ENCODE measurements at regions not wholly inside any gene's neighbourhood (a gene's known extent, or its start where the extent isn't known, plus 50 kb on each side); places are given as distances from the start of the nearest gene placed in this dataset.

DNA sequence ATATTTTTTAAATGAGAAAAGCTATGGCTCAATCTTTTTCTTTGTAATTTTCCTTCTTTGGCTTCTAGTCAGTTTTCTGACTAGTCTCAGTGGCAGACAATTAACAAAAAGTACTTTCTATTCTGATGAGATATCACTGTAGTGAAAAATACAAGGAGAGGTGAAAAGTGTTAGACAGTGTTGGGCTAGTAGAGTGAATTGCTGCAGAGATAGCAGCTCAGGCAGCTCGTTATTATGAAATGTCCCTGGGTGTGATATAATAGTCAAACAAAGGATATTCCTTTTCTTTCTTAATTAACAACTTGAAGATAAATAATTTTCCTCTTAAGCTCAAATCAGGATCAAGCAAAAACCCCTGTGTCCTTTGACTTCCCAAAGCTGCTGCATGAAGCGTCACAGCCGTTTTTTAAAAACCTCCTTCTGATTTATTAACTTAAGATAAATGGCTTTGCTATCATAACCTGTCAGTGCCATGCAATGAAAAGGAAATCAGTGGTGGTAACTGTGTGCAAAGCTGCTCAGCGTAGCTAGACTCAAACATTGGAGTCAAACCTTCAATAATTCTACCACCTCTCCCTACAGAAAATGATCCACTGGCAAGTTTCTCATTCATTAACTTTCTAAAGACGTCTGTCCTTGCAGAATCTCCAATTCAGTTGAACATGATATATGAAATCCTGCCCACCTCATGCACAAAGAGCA lies 646.6 kb upstream of the PTBP2 start:
- Histone ChIP-seq H3K4me1 (ENCODE audit: low read length) (no peaks in the 10 kb centered on the region), H3K27me3 (ENCODE audit: low read depth, low read length) (no peaks in the 10 kb centered on the region), H3K4me3 (ENCODE audit: low read length) (no peak overlapping the region), H4K20me1 (ENCODE audit: insufficient read depth, low read length) (no peaks in the 10 kb centered on the region), H2AFZ (ENCODE audit: low read depth, low read length) (no peak overlapping the region), H3K9ac (ENCODE audit: low read length) (no peak overlapping the region), H3K9me3 (ENCODE audit: insufficient read depth, low read length) (no peaks in the 10 kb centered on the region), H3K36me3 (replicated peaks; ENCODE audit: low read depth, low read length) (no peaks in the 10 kb centered on the region), H3K27ac (ENCODE audit: low read length) (no peak overlapping the region), H3K4me2 (ENCODE audit: low read length) (no peak overlapping the region), H3K79me2 (ENCODE audit: low read length) (no peaks in the 10 kb centered on the region)
- no peak for TF ChIP-seq EZH2phosphoT487 (IDR thresholded peaks at IDR 0.05; ENCODE audit: low read depth)
- TF ChIP-seq, protein P1, sequence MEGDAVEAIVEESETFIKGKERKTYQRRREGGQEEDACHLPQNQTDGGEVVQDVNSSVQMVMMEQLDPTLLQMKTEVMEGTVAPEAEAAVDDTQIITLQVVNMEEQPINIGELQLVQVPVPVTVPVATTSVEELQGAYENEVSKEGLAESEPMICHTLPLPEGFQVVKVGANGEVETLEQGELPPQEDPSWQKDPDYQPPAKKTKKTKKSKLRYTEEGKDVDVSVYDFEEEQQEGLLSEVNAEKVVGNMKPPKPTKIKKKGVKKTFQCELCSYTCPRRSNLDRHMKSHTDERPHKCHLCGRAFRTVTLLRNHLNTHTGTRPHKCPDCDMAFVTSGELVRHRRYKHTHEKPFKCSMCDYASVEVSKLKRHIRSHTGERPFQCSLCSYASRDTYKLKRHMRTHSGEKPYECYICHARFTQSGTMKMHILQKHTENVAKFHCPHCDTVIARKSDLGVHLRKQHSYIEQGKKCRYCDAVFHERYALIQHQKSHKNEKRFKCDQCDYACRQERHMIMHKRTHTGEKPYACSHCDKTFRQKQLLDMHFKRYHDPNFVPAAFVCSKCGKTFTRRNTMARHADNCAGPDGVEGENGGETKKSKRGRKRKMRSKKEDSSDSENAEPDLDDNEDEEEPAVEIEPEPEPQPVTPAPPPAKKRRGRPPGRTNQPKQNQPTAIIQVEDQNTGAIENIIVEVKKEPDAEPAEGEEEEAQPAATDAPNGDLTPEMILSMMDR (IDR thresholded peaks at IDR 0.05; ENCODE audit: low read depth, low read length) = no peak

DNA sequence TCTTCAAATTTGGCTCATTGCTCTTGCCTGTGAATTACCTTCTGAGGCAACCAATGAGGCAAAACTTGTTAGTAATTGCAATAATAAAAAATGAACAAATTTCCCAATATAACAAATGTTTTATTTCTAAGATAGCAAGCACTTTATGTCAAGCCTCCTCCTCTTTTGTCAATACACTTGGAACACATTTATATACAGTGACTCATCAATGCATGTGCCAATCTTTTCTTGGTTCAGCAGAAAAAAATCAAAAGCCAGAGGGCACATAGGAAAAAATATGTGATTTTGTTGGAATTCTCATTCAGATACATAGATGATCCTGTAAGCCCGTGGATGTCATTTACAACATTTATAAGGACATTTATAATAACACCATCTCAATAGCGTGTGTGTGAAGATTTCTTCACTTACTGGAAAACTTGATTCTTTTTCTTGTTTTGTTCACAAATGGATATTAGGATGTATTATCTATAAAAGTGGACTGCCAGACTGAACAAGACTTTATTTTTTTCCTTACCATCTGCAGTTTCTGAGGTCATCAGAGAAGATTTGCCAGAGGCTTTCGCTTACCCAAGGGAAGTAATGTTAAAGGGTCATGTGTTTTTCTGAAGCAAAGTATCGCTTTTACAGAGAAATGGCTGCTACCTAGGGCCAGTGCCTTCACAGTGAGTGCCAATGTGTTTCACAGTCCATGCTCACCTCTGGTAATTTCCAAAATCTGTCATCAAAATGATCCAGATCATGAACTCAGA lies 645.7 kb upstream of the PTBP2 start:
- TF ChIP-seq, protein P1 (IDR thresholded peaks at IDR 0.05; ENCODE audit: low read depth, low read length) = no peak
- no peak for TF ChIP-seq EZH2phosphoT487 (IDR thresholded peaks at IDR 0.05; ENCODE audit: low read depth)
- H3K27me3 ChIP-seq (ENCODE audit: low read depth, low read length) = no peaks in the 10 kb centered on the region
- no peaks in the 10 kb centered on the region for H4K20me1 ChIP-seq (ENCODE audit: insufficient read depth, low read length)
- H2AFZ ChIP-seq (ENCODE audit: low read depth, low read length) = no peak overlapping the region
- H3K4me2 ChIP-seq (ENCODE audit: low read length) = no peak overlapping the region
- no peaks in the 10 kb centered on the region for H3K36me3 ChIP-seq (replicated peaks; ENCODE audit: low read depth, low read length)
- no peak overlapping the region for H3K27ac ChIP-seq (ENCODE audit: low read length)
- H3K4me1 ChIP-seq (ENCODE audit: low read length) = no peaks in the 10 kb centered on the region
- H3K9ac ChIP-seq (ENCODE audit: low read length) = no peak overlapping the region
- no peak overlapping the region for H3K4me3 ChIP-seq (ENCODE audit: low read length)
- H3K79me2 ChIP-seq (ENCODE audit: low read length) = no peaks in the 10 kb centered on the region
- no peaks in the 10 kb centered on the region for H3K9me3 ChIP-seq (ENCODE audit: insufficient read depth, low read length)

DNA sequence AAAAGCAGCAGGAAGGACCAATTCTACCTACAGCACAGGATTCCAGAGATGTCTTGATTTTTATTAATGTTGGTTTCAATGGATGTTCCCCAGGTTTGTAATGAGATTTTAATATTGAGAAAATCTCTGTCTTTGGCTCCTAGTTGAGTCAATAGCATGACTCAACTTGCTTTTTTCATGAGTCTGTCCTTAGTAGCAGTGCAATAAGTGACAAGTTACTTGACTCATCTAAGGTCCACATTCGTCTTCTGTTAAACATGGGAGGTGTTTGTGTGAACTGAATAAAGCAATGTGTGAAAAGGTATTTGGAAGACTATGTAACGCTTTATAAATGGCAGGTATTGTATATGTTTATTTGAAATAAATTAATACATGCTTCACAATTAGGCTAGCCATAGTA lies 645.0 kb upstream of the PTBP2 start:
- H3K79me2 ChIP-seq (ENCODE audit: low read length) = no peaks in the 10 kb centered on the region
- no peaks in the 10 kb centered on the region for H3K36me3 ChIP-seq (replicated peaks; ENCODE audit: low read depth, low read length)
- no peaks in the 10 kb centered on the region for H4K20me1 ChIP-seq (ENCODE audit: insufficient read depth, low read length)
- no peak overlapping the region for H2AFZ ChIP-seq (ENCODE audit: low read depth, low read length)
- H3K4me2 ChIP-seq (ENCODE audit: low read length) = no peak overlapping the region
- no peaks in the 10 kb centered on the region for H3K9me3 ChIP-seq (ENCODE audit: insufficient read depth, low read length)
- no peak for TF ChIP-seq EZH2phosphoT487 (IDR thresholded peaks at IDR 0.05; ENCODE audit: low read depth)
- H3K9ac ChIP-seq (ENCODE audit: low read length) = no peak overlapping the region
- H3K4me3 ChIP-seq (ENCODE audit: low read length) = no peak overlapping the region
- no peak overlapping the region for H3K27ac ChIP-seq (ENCODE audit: low read length)
- H3K4me1 ChIP-seq (ENCODE audit: low read length) = no peaks in the 10 kb centered on the region
- H3K27me3 ChIP-seq (ENCODE audit: low read depth, low read length) = no peaks in the 10 kb centered on the region

- Histone ChIP-seq H3K27me3 (ENCODE audit: low read depth, low read length) (no peaks in the 10 kb centered on the region), H3K79me2 (ENCODE audit: low read length) (no peaks in the 10 kb centered on the region), H3K9ac (ENCODE audit: low read length) (no peak overlapping the region), H3K4me1 (ENCODE audit: low read length) (no peaks in the 10 kb centered on the region), H4K20me1 (ENCODE audit: insufficient read depth, low read length) (no peaks in the 10 kb centered on the region), H3K9me3 (ENCODE audit: insufficient read depth, low read length) (no peaks in the 10 kb centered on the region), H3K4me3 (ENCODE audit: low read length) (no peak overlapping the region), H2AFZ (ENCODE audit: low read depth, low read length) (no peak overlapping the region), H3K4me2 (ENCODE audit: low read length) (no peak overlapping the region), H3K36me3 (replicated peaks; ENCODE audit: low read depth, low read length) (no peaks in the 10 kb centered on the region), H3K27ac (ENCODE audit: low read length) (no peak overlapping the region)
- TF ChIP-seq, protein P1 (IDR thresholded peaks at IDR 0.05; ENCODE audit: low read depth, low read length) = no peak
- no peak for TF ChIP-seq EZH2phosphoT487 (IDR thresholded peaks at IDR 0.05; ENCODE audit: low read depth)
These were observed 642.0 kb upstream of the PTBP2 start for GRCh38 chr1:96079581-96079980.
